ENCODE measurements at regions not wholly inside any gene's neighbourhood (a gene's known extent, or its start where the extent isn't known, plus 50 kb on each side); places are given as distances from the start of the nearest gene placed in this dataset.
"Not testable (repeated sequence)": the region's sequence is repeated elsewhere in the genome, so short reads cannot be mapped to it uniquely, and the experiment has no call there.

- H3K27ac ChIP-seq, H3K4me3 ChIP-seq: not testable (repeated sequence)
These were observed 52.6 kb upstream of the KIF26B start for GRCh38 chr1:245102149-245102548.

- H3K27ac ChIP-seq = no peak overlapping the region
- H3K4me3 ChIP-seq = no peak overlapping the region
These were observed 55.4 kb upstream of the KIF26B start for GRCh38 chr1:245099401-245099800.

- H3K27ac ChIP-seq = no peak overlapping the region
- no peak overlapping the region for H3K4me3 ChIP-seq
These were observed 55.9 kb upstream of the KIF26B start for GRCh38 chr1:245098924-245099323.

GRCh38 chr1:245096311-245097066 lies 58.3 kb upstream of the KIF26B start:
- Histone ChIP-seq H3K27ac (no peak overlapping the region), H3K4me3 (no peak overlapping the region)

- no peak overlapping the region for H3K4me3 ChIP-seq
- H3K27ac ChIP-seq = no peak overlapping the region
These were observed 58.9 kb upstream of the KIF26B start for GRCh38 chr1:245095903-245096302.

GRCh38 chr1:245094954-245095353 lies 59.8 kb upstream of the KIF26B start:
- H3K27ac ChIP-seq = no peak overlapping the region

GRCh38 chr1:245094092-245094491 lies 60.7 kb upstream of the KIF26B start:
- Histone ChIP-seq H3K27ac (no peak overlapping the region), H3K4me3 (no peak overlapping the region)

More at GRCh38 chr1:245094954-245095353, 59.8 kb upstream of the KIF26B start:
- no peak overlapping the region for H3K4me3 ChIP-seq

GRCh38 chr1:245092638-245092976 lies 62.2 kb upstream of the KIF26B start:
- peak overlapping the region in 11 of 21 experiments; percentile 12 to 78 (median 59) for H3K27ac ChIP-seq

GRCh38 chr1:245091818-245092637 lies 62.8 kb upstream of the KIF26B start:
- Histone ChIP-seq H3K27ac (peak overlapping the region in 12 of 21 experiments; percentile 30 to 78 (median 61)), H3K4me3 (no peak overlapping the region)

More at GRCh38 chr1:245092638-245092976, 62.2 kb upstream of the KIF26B start:
- H3K4me3 ChIP-seq = no peak overlapping the region

- no peak overlapping the region for H3K4me3 ChIP-seq
- H3K27ac ChIP-seq = peak overlapping the region in 10 of 21 experiments; percentile 30 to 78 (median 58)
These were observed 63.6 kb upstream of the KIF26B start for GRCh38 chr1:245091171-245091621.

GRCh38 chr1:245090491-245091090 lies 64.2 kb upstream of the KIF26B start:
- H3K4me3 ChIP-seq = no peak overlapping the region
- H3K27ac ChIP-seq = peak overlapping the region in 2 of 21 experiments; percentile 36 to 63

- no peak overlapping the region for H3K4me3 ChIP-seq
- H3K27ac ChIP-seq = no peak overlapping the region
These were observed 67.1 kb upstream of the KIF26B start for GRCh38 chr1:245087723-245088122.

- H3K4me3 ChIP-seq = no peak overlapping the region
- no peak overlapping the region for H3K27ac ChIP-seq
These were observed 68.3 kb upstream of the KIF26B start for GRCh38 chr1:245086389-245086969.

- Histone ChIP-seq H3K4me3 (no peak overlapping the region), H3K27ac (peak overlapping the region in 5 of 21 experiments; percentile 16 to 61 (median 30))
These were observed 69.2 kb upstream of the KIF26B start for GRCh38 chr1:245085508-245086095.

GRCh38 chr1:245084551-245084950 lies 70.2 kb upstream of the KIF26B start:
- peak overlapping the region in 1 of 21 experiments; percentile 61 for H3K27ac ChIP-seq
- H3K4me3 ChIP-seq = no peak overlapping the region

- H3K27ac ChIP-seq = no peak overlapping the region
- H3K4me3 ChIP-seq = no peak overlapping the region
These were observed 75.7 kb upstream of the KIF26B start for GRCh38 chr1:245079021-245079609.

GRCh38 chr1:245074898-245075297 lies 79.9 kb upstream of the KIF26B start:
- no peak overlapping the region for H3K27ac ChIP-seq
- no peak overlapping the region for H3K4me3 ChIP-seq

- Histone ChIP-seq H3K27ac (no peak overlapping the region), H3K4me3 (no peak overlapping the region)
These were observed 80.5 kb upstream of the KIF26B start for GRCh38 chr1:245074232-245074747.

Measured in skin epidermis (tissue), 12 donors.